ENCODE measurements at regions not wholly inside any gene's neighbourhood (a gene's known extent, or its start where the extent isn't known, plus 50 kb on each side); places are given as distances from the start of the nearest gene placed in this dataset.

DNA sequence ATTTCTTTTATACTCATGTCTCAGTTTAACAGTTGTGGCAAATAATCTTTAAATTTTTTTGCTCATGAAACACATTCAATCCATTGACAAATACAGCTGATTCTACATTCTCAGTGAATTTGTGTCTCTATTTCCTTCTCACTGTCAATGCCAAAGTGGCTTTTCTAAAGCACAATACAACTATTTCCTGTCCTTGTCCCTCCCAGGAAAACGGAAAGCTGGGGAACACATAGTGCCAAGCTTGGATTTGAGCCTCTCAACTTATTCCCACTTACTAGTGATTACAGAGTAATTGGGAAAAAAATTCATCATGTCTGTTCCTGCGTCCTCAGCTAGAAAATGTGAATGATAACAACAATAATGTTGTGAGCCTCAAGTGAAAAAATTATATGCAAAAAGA lies 899.7 kb upstream of the CDH2 start:
- TF ChIP-seq, protein P1, sequence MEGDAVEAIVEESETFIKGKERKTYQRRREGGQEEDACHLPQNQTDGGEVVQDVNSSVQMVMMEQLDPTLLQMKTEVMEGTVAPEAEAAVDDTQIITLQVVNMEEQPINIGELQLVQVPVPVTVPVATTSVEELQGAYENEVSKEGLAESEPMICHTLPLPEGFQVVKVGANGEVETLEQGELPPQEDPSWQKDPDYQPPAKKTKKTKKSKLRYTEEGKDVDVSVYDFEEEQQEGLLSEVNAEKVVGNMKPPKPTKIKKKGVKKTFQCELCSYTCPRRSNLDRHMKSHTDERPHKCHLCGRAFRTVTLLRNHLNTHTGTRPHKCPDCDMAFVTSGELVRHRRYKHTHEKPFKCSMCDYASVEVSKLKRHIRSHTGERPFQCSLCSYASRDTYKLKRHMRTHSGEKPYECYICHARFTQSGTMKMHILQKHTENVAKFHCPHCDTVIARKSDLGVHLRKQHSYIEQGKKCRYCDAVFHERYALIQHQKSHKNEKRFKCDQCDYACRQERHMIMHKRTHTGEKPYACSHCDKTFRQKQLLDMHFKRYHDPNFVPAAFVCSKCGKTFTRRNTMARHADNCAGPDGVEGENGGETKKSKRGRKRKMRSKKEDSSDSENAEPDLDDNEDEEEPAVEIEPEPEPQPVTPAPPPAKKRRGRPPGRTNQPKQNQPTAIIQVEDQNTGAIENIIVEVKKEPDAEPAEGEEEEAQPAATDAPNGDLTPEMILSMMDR (conservative IDR thresholded peaks at IDR 0.05), result no peak
- no peak for TF ChIP-seq ZFX (IDR thresholded peaks at IDR 0.05)
